Fibroblast of skin of abdomen (primary cell): ENCODE measurements at regions not wholly inside any gene's neighbourhood (a gene's known extent, or its start where the extent isn't known, plus 50 kb on each side); places are given as distances from the start of the nearest gene placed in this dataset.
A peak's percentile ranks its signal among the peaks of the same experiment; 100 is the strongest.
"Not testable (repeated sequence)": the region's sequence is repeated elsewhere in the genome, so short reads cannot be mapped to it uniquely, and the experiment has no call there.

Experiments
- DNase-seq: peaks from one replicate; pipeline ENCODE4 v3.0.0-alpha.2; 2013

DNA sequence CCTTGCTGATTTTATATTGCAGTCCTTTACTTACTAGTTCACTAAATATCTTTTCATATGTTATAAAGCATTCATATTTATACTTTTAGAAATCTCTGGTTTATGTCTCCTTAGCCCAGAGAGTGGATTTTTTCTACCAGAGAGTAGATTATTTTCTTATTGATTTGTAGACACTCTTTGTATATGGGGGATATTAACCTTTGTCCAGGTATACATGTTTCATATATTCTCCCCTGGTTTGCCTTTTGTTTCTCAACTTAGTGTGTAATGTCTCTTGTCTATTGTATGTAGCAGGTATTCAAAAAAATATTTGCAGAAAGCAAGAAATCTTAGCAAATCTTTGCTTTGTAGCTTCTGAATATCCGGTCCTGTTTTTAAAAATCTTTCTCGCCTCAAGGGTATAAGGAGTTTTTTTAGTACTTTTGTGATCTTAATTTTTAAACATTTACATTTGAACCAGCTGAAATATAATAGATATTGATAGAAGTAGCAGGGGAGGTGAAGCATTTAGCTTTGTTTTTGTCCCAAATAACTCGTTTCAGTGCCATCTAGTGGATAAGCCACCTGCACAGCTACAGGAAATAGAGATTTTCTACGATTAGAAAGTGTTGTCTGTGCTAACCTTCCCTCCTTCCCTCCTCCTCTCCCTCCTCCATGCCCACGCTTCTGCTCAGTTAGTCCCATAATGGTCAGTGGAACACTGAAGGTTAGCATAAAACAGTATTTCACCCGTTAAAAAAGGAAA is 97.0 kb downstream of the PHETA1 start:
- DNase-seq: no peak

DNA sequence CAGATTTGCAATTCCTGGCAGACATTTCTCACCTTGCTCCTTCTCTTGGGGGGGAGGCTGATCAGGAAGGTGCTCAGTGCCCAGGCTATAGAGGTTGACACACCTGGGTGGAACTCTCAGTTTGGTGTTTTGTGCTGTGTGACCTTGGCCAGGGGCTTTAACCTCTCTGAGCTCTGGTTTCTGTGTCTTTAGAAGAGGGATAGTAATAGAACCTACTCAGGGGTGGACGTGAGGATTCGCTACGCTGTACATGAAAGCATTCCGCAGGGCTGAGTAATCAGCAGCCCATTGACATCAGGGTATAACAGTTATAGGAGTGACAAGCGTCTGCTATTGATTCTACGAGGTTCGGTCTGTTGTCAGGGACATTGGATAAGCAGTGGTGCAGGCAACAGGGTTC is 98.1 kb downstream of the PHETA1 start:
- DNase-seq: peak; percentile 12

DNA sequence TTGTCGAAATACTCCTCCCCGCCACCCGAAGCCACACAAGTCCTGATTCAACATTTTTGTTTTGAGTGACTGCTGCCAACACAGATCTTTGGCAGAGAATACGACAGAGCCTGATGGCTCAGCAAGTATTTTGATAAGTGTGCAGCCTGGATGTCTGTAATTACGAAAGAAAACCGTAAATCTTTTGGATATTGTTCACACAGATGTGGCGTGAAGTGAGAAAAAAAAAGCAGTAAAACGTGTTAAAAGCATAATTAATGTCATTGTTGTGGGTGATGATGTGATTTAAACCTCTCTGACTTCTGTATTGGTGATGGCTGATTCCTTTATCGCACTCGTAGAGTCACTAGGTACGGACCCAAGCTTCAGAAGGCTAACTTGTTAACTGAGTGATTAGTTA is 98.7 kb downstream of the PHETA1 start:
- DNase-seq: no peak

DNA sequence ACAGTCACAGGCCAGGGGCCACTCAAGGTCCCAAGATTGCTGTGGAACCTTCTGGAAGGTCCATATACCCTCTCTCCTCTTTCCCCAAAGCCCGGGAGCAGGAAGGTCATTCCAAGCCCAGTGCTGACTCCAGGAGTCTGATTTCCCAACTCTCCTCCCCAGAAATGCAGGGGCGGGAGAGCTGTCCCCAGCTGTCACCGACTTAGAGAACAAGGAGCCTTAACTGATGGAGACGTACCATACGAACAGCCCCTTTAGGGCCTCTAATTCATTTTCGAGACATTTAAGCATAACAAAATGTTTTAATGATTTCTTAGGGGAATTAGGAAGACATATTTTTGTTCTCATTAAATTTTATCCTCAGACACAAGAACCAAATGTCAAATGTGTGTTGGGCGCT is 99.2 kb downstream of the PHETA1 start:
- no peak for DNase-seq

DNA sequence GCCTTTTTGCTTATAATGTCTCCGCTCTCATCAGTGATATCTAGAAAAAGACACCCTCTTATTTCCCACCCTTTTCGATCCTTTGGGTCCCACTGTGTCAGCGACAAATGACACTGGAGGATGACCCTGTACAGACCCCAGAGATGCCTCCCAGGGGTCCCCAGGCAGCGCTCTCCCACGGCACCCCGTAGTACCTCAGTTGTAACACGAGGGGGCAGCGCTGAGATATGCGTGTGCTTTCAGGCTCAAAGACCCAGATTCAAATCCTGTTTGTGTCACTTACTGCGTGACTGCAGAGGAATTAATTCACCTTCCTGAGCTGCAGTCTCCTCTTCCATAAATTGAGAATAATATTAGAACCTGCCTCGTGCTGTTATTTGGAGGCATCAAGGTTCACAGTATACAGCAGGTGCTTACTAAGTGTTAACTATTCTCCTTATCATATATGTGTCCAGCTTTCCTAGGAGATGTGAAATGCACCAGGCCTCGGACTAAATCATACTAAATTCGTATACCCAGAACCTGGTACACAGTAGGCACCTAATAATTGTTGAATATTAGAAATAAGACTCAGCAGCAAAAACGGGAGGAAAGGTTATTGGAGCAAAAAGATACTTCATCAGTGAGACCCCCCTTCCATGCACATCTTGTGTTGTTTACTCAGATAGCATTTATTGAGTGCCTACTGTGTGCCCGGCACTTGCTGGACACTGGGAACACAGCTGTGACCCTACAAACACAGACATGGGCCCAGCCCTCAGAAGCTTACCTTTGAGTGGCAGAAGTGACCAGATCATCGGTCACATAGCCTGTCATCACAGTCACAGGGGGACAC is 99.9 kb downstream of the PHETA1 start:
- DNase-seq: no peak

DNA sequence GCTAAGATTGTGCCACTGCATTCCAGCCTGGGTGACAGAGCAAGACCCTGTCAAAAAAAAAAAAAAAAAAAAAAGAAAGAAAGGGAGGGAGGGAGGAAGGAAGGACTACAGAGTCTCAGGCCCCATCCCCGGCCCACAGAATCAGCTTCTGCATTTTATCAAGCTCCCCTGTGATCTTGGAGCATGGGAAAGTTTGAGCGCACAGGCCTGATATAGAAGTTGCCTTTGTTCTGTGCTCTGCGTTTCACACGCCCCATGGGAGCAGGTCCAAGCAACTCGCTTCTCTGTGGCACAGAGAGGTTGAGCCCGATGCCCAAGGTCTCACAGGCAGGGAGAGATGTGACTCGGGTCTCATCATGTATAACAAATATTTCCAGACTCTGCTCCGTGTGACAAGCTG is 101.8 kb downstream of the PHETA1 start:
- DNase-seq: no peak

DNA sequence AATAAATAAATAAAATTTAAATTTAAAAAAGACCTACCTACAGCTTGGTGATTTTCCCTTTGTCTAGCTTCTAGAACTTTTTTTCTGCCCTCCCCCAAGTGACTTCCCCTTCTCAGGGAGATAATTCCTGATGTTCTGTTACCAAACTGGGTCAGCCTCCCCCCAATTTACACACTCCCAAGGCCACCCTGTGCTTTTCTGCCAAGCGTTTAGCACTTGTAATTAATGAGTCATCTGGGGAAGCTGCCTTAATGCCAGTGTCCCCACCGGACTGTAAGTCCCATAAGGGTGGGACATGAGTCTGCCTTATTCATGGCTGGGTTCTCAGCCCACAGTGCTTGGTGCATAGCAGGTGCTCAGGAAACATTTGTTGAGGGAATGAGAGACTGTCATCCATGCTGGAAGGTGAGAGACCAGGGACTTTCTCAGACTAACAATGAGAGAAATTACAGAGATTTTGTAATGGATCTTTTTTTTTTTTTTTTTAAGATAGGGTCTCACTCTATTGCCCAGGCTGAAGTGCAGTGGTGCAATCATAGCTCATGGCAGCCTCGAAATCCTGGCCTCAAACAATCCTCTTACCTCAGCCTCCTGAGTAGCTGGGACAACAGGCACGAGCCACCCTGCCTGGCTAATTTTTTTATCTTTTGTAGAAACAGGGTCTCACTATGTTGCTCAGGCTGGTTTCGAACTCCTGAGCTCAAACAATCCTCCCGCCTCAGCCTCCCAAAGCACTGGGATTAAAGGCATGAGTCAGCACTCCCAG is 106.8 kb downstream of the PHETA1 start:
- DNase-seq: no peak

DNA sequence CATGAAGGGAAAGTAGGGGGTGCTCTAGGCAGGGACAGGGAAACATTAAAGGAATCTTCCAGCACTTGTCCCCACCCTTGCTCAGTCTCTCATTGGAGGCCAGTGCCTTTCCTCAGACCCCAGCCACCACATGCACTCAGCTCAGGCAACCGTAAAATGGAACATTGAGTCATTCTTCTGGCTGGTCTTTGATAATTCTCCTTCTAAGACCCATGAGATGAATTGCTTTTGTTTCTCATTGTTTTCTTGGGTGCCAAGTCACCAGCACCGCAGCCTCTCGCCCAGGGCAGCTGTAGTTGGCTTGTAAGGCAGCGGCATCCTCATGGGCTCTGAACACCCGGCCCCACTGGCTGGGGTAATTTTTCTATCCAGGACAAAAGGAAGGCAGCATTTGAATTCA is 108.2 kb downstream of the PHETA1 start:
- DNase-seq: no peak

DNA sequence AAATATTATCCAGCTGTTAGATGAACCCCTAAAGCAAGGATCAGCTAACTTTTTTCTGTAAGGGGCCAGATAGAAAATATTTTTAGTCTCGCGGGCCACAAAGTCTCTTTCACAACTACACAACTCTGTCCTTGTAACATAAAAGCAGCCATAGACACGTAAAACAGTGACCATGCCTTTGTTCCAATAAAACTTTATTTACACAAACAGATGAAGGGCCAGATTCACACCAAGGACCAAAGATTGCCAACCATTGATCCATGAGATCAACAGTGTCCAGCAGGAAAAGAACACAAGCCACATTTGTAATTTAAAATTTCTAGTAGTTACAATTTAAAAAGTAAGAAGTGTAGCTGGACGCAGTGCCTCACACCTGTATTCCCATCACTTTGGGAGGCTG is 109.7 kb downstream of the PHETA1 start:
- DNase-seq: no peak

DNA sequence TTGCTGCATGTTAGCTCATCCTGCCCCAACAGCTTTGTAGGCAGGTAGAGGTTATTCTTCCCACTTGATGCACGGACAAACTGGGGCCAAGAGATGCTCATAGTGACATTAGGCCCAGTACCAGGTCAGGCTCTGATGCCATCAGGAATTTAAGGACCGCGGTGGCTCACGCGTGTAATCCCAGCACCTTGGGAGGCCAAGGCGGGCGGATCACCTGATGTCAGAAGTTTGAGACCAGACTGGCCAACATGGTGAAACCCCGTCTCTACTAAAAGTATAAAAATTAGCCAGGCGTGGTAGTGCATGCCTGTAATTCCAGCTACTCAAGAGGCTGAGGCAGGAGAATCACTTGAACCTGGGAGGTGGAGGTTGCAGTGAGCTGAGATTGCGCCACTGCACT is 110.8 kb downstream of the PHETA1 start:
- not testable (repeated sequence) for DNase-seq

DNA sequence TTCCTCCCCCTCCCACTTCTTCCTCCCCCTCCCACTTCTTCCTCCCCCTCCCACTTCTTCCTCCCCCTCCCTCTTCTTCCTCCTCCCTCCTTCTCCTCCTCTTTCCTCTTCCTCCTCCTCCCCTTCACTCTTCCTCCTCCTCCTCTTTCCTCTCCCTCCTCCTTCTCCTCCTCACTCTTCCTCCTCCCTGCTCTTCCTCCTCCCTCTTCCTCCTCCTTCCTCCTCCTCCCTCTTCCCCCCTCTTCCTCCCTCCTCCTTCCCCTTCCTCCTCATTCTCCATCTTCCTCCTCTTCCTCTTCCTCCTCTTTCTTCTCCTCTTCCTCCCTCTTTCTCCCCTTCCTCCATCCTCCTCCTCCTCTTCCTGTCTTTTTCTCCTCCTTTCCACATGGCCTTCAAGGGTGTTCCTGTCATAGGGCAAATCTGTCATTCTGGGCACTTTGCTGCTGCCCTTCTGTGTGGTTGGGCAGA is 111.4 kb downstream of the PHETA1 start:
- no peak for DNase-seq

DNA sequence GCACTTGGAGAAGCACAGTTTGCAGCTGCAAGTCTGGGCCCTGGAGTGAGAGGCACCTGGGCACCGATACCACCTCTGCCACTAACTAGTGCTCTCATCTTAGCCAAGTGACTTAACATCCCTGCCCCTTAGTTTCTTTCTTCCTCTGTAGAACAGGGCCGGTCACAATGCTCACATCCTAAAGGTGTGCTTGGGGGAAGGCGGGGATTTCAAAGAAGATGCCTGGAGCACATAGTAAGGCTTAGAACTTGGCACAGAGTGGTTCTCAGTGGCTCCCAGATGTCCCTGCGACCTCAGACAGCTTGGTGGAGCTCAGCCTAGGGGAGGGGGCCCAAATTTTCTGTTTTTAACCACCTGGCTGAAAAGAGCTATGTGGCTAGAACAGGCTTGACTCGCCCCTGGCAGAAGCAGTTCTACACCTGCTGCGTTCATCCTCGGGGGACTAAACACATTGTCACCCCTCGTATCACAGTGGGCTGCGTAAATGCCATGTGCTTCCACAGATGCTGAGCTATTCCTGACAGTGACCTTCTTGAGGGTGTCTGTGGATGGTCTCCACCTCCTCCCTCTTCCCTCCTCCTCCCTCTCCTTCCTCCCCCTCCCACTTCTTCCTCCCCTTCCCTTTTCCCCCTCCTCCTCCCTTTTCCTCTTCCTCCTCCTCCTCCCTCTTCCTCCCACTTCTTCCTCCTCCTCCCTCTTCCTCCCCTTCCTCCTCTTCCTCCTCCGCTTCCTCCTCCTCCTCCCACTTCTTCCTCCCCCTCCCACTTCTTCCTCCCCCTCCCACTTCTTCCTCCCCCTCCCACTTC is 112.1 kb downstream of the PHETA1 start:
- DNase-seq: no peak

DNA sequence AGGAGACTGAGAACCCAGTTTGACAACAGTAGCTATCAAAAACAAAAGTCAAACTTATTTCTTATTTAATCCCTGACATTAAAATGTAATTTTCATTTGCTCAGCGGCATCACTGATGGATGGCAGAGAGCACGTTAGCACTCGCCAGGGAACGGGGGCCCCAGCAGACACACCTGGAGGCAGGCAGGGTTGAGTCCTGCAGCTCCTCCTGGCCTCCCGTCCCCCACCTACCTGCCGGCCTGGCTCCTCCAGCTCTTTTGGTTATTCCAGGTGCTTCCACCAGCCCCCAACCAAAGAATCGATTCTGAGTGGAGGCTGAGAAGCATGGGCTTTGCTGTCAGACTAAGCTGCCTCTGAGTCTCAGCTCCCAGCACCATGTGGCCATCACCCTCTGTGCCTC is 113.6 kb downstream of the PHETA1 start:
- DNase-seq: no peak

DNA sequence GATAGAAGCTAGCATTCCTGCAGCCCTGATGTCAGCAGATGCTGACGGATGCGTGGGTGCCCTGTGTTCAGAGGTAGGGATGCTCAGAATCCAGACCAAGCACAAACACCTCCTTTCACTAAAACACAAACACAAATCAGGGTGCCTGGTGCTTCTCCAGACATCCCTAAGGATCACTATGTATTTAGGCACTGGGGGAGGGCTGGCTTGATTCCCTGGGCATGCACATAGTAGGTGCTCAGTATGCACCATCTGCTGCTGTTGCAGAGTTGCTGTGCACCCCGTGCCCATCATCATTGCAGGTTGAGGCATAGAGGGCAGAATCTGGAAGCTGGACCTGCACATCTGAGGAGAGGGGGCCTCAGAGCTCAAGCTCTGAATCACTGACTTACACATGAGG is 114.8 kb downstream of the PHETA1 start:
- no peak for DNase-seq

DNA sequence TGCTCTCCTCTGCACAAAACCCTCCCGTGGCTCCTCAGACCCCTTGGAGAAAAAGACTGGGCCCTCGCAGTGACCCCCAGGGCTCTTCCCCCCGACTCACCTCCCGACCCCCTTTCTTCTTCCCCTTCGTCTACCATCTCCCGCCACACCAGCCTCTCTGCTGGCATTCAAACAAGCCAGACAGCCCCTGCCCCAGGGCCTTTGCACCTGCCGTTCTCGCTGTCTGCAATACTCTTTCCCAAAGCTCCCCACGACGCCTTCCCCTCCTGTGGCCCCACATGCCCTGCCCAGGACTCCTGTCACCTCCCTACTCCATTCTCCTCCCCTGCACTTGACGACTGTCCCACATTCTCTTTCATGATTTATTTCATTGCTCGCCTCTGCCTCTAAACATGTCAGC is 115.7 kb downstream of the PHETA1 start:
- DNase-seq: no peak

DNA sequence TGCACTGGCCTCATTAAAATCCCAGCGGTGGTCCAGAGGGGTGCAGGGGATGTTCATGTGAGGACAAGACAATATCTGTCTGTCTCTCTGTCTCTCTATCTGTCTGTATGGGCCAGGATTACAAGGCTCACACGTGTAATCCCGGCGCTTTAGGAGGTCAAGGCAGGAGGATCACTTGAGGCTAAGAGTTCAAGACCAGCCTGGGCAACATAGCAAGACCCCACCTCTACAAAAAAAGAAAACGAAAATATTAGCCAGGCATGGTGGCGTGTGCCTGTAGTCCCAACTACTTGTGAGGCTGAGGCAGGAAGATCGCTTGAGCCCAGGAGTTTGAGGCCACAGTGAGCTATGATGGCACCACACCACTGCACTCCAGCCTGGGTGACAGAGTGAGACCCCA is 117.1 kb downstream of the PHETA1 start:
- DNase-seq: no peak

DNA sequence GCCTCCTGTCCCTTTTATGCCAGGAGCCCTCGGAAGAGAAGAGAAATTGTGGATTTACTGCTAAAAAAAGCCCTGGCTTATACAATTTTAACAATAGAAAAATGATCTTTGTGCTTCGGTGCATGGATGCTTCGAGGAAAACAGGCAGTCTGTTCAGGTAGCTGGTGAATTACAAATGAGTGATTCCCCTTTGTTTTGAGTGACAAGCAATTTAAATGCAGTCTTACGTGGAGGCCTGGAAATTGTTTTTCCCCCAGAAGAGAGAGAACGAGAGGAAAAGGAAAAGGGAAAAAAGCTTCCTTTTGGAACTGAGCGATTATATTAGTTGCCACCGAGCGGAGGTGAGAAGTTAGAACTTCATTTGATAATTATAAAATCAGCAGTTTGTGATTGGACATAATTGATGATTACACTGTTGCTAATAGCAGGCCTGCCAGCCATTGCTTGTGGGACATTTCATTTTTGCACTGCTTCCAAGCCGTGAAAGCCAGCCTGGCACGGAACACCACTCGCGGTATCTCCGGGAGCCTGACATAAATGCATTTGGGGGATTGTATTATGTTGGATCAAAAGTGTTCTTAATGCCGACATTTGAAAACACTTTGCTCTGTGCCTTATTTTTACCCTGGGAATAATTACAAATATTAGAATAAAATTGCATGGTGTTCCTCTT is 117.7 kb downstream of the PHETA1 start:
- DNase-seq: no peak

DNA sequence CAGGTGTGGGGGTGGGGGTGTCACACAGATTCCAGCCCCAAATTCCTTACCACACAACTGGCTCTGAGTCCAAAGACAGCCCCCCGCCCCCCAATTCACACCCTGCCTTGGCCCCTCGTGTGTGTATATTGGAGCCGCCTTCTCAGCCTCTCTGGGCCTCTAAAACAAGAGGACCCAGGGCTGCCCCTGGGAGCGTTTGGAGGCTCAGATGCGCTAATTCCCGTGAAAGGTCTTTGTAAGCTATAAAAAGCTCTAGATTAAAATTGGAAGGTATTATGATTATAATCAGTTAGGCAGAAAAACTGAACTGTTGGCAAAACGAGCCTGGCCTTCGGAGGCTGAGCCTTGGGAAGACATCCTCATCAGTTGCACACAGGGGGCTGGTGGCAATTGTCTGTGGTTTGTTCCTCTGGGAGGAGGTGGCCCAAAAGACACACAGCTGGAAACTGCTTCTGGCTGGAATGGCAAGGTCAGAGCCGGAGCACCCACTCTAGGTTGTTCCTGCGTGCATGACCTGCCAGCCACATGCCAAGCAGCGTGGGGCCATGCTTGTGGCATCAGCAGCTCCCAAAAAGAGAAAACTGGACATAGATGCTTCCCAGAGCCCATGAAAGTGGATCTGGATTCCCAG is 118.5 kb downstream of the PHETA1 start:
- DNase-seq: no peak

DNA sequence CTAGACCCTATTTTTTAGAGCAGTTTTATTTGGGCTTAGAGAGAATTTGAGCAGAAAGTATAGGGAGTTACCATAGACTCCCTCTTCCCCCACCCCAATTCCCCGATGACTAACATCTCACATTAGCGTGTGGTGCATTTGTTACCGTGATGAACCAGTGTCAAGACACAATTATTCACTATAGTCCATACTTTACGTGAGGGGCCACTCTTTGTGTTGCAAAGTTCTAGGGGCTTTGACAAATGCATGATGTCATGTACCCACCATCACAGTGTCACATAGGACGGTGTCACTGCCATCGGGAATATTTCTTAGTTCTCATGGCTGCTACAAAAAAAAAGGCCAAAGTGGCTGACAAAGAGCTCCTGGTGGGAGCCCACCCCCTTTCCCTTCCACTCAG is 119.1 kb downstream of the PHETA1 start:
- DNase-seq: no peak

DNA sequence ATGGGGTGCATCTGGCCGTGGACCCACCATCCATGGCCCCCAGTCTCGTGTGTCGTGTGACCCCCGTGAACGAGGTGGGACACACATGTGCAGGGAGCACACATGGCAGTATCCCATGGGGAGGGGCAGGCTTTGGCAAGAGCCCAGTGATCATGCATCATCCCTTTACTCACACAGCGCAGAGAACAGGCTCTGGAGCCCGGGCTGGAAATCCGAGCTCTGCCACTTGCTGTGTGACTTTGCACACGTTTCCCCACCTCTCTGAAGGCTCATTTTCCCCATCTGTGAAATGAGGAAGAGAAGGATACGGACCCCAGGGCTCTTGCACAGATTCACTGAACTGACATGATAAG is 119.9 kb downstream of the PHETA1 start:
- peak; percentile 28 for DNase-seq

DNA sequence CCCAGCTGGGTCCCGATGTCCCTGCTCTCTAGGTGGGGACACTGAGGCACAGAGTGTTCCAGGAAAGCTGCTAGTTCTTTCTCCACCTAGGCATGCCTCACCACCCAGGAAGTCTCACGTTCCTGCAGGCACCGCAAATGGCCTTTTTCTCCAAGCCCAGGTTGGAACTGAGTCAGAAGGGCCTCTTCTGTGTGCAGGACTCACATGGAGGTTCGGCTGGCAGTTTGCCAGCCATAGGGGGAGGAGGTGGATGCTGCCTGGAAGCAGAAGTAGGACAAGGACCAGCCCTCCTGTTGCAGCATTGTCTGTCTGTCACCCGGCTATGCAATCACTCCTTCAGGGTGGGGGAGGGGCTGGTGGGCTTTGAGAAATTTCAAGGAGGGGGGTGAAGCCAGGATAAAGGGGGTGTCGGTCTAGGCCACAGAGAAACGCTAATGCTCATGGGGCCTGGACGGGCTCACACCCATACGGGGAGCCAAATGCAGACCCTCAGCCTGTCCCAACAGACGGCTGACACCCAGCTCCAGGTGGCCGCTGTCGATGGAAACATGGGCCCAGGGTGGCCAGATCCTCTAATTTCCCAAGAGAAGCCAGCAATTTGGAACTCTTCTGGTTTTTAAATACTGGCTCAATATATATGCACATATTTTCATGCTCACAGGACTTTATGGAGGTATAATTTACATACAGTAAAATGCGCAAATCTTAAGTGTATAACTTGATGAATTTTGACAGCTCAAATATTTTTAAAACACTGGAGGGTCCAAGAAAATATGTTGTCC is 120.5 kb downstream of the PHETA1 start:
- peak; percentile 13 for DNase-seq
